ENCODE measurements at regions not wholly inside any gene's neighbourhood (a gene's known extent, or its start where the extent isn't known, plus 50 kb on each side); places are given as distances from the start of the nearest gene placed in this dataset.

DNA sequence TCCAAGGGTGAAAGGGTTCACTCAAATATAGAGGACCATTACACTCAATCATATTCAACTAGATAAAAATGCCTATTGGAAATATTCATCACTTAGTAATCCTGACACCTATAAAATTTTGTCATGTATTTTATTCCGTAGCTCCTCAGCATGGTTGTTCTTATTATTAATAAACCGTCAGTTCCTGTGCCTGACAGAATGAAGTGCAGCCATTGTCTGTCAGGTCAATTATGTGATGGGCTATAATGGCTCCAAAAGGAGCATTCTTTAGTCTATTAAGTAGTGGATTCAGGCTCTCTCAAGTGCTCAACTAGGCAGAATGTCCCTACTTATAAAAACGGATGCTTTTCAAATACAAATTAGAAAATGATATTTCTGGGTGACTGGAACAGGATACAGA lies 916.1 kb upstream of the ANO3 start:
- H3K79me2 ChIP-seq (replicated peaks; ENCODE audit: insufficient read depth) = no peaks in the 10 kb centered on the region
- no peak overlapping the region for H3K27ac ChIP-seq (ENCODE audit: low read depth)
- Mint-ChIP-seq H3K4me3 (no peak overlapping the region), H3K9me3 (no peaks in the 10 kb centered on the region), H3K36me3 (ENCODE audit: low read depth) (no peaks in the 10 kb centered on the region), H3K27ac (no peak overlapping the region), H3K4me1 (no peaks in the 10 kb centered on the region), H3K27me3 (ENCODE audit: insufficient read depth, low read depth, poor library complexity) (no peaks in the 10 kb centered on the region)
- H3K9me2 ChIP-seq (ENCODE audit: insufficient read depth) = no peaks in the 10 kb centered on the region; the same call in 1 of the 2 replicates
- DNase-seq (ENCODE audit: low spot score) (no peak), ATAC-seq (no peak)
- H3K4me3 ChIP-seq = no peak overlapping the region
- H3F3A ChIP-seq (replicated peaks; ENCODE audit: low read depth) = no peaks in the 10 kb centered on the region
- H3K36me3 ChIP-seq (ENCODE audit: insufficient read depth) = no peaks in the 10 kb centered on the region
- H3K4me1 ChIP-seq (ENCODE audit: insufficient read depth) = no peaks in the 10 kb centered on the region
- no peak overlapping the region for H3K4me2 ChIP-seq
- no peaks in the 10 kb centered on the region for H3K27me3 ChIP-seq (ENCODE audit: insufficient read depth)
- H4K20me1 ChIP-seq (replicated peaks; ENCODE audit: insufficient read depth) = no peaks in the 10 kb centered on the region
- TF ChIP-seq EZH2 (IDR thresholded peaks at IDR 0.05; ENCODE audit: low read depth, unreplicated experiment) (no peak), JUNB (IDR thresholded peaks at IDR 0.05; ENCODE audit: unreplicated experiment) (no peak), EZH2phosphoT487 (IDR thresholded peaks at IDR 0.05; ENCODE audit: unreplicated experiment) (no peak), CREB1 (CRISPR knock-in tag; IDR thresholded peaks at IDR 0.05; ENCODE audit: low read depth) (no peak)
- TF ChIP-seq, protein P1, sequence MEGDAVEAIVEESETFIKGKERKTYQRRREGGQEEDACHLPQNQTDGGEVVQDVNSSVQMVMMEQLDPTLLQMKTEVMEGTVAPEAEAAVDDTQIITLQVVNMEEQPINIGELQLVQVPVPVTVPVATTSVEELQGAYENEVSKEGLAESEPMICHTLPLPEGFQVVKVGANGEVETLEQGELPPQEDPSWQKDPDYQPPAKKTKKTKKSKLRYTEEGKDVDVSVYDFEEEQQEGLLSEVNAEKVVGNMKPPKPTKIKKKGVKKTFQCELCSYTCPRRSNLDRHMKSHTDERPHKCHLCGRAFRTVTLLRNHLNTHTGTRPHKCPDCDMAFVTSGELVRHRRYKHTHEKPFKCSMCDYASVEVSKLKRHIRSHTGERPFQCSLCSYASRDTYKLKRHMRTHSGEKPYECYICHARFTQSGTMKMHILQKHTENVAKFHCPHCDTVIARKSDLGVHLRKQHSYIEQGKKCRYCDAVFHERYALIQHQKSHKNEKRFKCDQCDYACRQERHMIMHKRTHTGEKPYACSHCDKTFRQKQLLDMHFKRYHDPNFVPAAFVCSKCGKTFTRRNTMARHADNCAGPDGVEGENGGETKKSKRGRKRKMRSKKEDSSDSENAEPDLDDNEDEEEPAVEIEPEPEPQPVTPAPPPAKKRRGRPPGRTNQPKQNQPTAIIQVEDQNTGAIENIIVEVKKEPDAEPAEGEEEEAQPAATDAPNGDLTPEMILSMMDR (conservative IDR thresholded peaks at IDR 0.05; ENCODE audit: low read depth in 2 of 2) = no peak
- TF ChIP-seq, protein P2, sequence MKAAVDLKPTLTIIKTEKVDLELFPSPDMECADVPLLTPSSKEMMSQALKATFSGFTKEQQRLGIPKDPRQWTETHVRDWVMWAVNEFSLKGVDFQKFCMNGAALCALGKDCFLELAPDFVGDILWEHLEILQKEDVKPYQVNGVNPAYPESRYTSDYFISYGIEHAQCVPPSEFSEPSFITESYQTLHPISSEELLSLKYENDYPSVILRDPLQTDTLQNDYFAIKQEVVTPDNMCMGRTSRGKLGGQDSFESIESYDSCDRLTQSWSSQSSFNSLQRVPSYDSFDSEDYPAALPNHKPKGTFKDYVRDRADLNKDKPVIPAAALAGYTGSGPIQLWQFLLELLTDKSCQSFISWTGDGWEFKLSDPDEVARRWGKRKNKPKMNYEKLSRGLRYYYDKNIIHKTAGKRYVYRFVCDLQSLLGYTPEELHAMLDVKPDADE (IDR thresholded peaks at IDR 0.05) = no peak
- H2AFZ ChIP-seq = no peak overlapping the region

- no peaks in the 10 kb centered on the region for H3K36me3 Mint-ChIP-seq (ENCODE audit: low read depth)
- peak overlapping the region; percentile 94; the same call in 1 of the 2 replicates for H2AFZ ChIP-seq
- no peaks in the 10 kb centered on the region for H4K20me1 ChIP-seq (replicated peaks; ENCODE audit: insufficient read depth)
- no peaks in the 10 kb centered on the region for H3F3A ChIP-seq (replicated peaks; ENCODE audit: low read depth)
- no peak overlapping the region for H3K4me3 ChIP-seq
- H3K79me2 ChIP-seq (replicated peaks; ENCODE audit: insufficient read depth) = no peaks in the 10 kb centered on the region
- no peaks in the 10 kb centered on the region for H3K36me3 ChIP-seq (ENCODE audit: insufficient read depth)
- H3K27me3 Mint-ChIP-seq (ENCODE audit: insufficient read depth, low read depth, poor library complexity) = peaks cover 1% of the 10 kb centered on the region
- H3K4me1 ChIP-seq (ENCODE audit: insufficient read depth) = peaks cover 8% of the 10 kb centered on the region; the same call in 1 of the 2 replicates
- peak overlapping the region; percentile 75 for H3K27ac Mint-ChIP-seq
- DNase-seq (ENCODE audit: low spot score) = peak; percentile 2
- H3K4me2 ChIP-seq = peak overlapping the region; percentile 42; the same call in 1 of the 2 replicates
- H3K27me3 ChIP-seq (ENCODE audit: insufficient read depth) = no peaks in the 10 kb centered on the region
- no peaks in the 10 kb centered on the region for H3K9me2 ChIP-seq (ENCODE audit: insufficient read depth)
- no peak overlapping the region for H3K4me3 Mint-ChIP-seq
- H3K27ac ChIP-seq (ENCODE audit: low read depth) = no peak overlapping the region
- H3K9me3 Mint-ChIP-seq = no peaks in the 10 kb centered on the region
- ATAC-seq = no peak
- peaks cover 11% of the 10 kb centered on the region for H3K4me1 Mint-ChIP-seq
- TF ChIP-seq NANOG (IDR thresholded peaks at IDR 0.05; ENCODE audit: borderline replicate concordance) = no peak
- no peak for TF ChIP-seq EZH2phosphoT487 (IDR thresholded peaks at IDR 0.05; ENCODE audit: unreplicated experiment)
- no peak for TF ChIP-seq JUNB (IDR thresholded peaks at IDR 0.05; ENCODE audit: unreplicated experiment)
- TF ChIP-seq, protein P3, sequence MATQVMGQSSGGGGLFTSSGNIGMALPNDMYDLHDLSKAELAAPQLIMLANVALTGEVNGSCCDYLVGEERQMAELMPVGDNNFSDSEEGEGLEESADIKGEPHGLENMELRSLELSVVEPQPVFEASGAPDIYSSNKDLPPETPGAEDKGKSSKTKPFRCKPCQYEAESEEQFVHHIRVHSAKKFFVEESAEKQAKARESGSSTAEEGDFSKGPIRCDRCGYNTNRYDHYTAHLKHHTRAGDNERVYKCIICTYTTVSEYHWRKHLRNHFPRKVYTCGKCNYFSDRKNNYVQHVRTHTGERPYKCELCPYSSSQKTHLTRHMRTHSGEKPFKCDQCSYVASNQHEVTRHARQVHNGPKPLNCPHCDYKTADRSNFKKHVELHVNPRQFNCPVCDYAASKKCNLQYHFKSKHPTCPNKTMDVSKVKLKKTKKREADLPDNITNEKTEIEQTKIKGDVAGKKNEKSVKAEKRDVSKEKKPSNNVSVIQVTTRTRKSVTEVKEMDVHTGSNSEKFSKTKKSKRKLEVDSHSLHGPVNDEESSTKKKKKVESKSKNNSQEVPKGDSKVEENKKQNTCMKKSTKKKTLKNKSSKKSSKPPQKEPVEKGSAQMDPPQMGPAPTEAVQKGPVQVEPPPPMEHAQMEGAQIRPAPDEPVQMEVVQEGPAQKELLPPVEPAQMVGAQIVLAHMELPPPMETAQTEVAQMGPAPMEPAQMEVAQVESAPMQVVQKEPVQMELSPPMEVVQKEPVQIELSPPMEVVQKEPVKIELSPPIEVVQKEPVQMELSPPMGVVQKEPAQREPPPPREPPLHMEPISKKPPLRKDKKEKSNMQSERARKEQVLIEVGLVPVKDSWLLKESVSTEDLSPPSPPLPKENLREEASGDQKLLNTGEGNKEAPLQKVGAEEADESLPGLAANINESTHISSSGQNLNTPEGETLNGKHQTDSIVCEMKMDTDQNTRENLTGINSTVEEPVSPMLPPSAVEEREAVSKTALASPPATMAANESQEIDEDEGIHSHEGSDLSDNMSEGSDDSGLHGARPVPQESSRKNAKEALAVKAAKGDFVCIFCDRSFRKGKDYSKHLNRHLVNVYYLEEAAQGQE (IDR thresholded peaks at IDR 0.05; ENCODE audit: unreplicated experiment) = no peak
- TF ChIP-seq POLR2AphosphoS5 (IDR thresholded peaks at IDR 0.05; ENCODE audit: low read depth) = no peak
These were observed 908.3 kb upstream of the ANO3 start for GRCh38 chr11:25423436-25424199.

Data from GM23338 (cell line).